OCI-LY3 (cell line): ENCODE measurements at regions not wholly inside any gene's neighbourhood (a gene's known extent, or its start where the extent isn't known, plus 50 kb on each side); places are given as distances from the start of the nearest gene placed in this dataset.

Experiments used
- EZH2phosphoT487 ChIP-seq: fragments of 200-600 bp; shearing (Covaris generic); IDR thresholded peaks from 2 replicates; pipeline ENCODE4 v1.6.1; 2018; ENCODE audit warnings: antibody characterized with exemption, mixed run types, low read depth
- TF ChIP-seq, protein P1 (sequence below): fragments of 200-600, 300-600 bp; sonication (generic); IDR thresholded peaks from 2 replicates; pipeline ENCODE4 v1.5.1; 2014; ENCODE audit warnings: antibody characterized with exemption, low read length, low read depth

DNA sequence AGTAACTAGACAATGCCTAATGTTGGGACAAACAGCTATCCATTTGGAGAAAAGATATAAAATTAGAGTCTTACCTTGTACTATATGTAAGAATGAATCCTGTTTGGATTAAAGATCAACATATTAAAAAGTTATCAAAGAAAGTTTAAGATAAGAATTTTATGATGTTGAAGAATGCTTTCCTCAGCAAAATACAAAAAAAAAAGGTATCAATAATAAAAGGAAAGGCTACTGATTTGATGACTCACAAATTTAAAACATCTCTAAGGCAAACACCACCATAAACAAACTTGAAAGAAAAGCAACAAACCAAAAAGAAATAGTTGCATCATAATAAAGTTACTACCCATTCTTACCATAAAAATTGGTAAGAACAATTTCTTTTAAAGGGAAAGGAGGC is 92.7 kb downstream of the C1D start:
- TF ChIP-seq EZH2phosphoT487: no peak
- TF ChIP-seq, protein P1, sequence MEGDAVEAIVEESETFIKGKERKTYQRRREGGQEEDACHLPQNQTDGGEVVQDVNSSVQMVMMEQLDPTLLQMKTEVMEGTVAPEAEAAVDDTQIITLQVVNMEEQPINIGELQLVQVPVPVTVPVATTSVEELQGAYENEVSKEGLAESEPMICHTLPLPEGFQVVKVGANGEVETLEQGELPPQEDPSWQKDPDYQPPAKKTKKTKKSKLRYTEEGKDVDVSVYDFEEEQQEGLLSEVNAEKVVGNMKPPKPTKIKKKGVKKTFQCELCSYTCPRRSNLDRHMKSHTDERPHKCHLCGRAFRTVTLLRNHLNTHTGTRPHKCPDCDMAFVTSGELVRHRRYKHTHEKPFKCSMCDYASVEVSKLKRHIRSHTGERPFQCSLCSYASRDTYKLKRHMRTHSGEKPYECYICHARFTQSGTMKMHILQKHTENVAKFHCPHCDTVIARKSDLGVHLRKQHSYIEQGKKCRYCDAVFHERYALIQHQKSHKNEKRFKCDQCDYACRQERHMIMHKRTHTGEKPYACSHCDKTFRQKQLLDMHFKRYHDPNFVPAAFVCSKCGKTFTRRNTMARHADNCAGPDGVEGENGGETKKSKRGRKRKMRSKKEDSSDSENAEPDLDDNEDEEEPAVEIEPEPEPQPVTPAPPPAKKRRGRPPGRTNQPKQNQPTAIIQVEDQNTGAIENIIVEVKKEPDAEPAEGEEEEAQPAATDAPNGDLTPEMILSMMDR: no peak
